Thoracic aorta (tissue), 2 donors: ENCODE measurements at regions not wholly inside any gene's neighbourhood (a gene's known extent, or its start where the extent isn't known, plus 50 kb on each side); places are given as distances from the start of the nearest gene placed in this dataset.

Source experiments
- ATAC-seq: fragments of 150-250 bp; one replicate; pipeline ENCODE4 v1.8.0; 2017; ENCODE audit warnings: low read depth; ENCODE audit not compliant: insufficient number of reproducible peaks, low FRiP score
- DNase-seq: peaks from one replicate; pipeline ENCODE4 v3.0.0-alpha.2; 2020; ENCODE audit warnings: low spot score
- H3K27ac ChIP-seq, 2 donors: fragments of 200-600 bp; sonication (generic); 1 replicate in 1 of 2; 2 replicates in 1 of 2; pipeline ENCODE4 v1.5.1; 2016; ENCODE audit warnings: mild to moderate bottlenecking in 2 of 2, moderate library complexity in 2 of 2
- H3K27me3 ChIP-seq: fragments of 200-600 bp; sonication (generic); replicated peaks from 2 replicates; pipeline ENCODE4 v1.6.0; 2016; ENCODE audit warnings: mild to moderate bottlenecking; ENCODE audit not compliant: insufficient read depth
- H3K36me3 ChIP-seq: fragments of 200-600 bp; sonication (generic); one replicate; pipeline ENCODE4 v1.5.1; 2016
- H3K4me1 ChIP-seq, 2 donors: fragments of 200-600 bp; sonication (generic); 1 replicate in 1 of 2; 2 replicates in 1 of 2; pipeline versions ENCODE4 v1.5.1 to v1.6.0; 2016; ENCODE audit warnings: low read depth in 2 of 2, mild to moderate bottlenecking in 1 of 2; ENCODE audit not compliant: control insufficient read depth in 1 of 2
- H3K4me3 ChIP-seq: fragments of 200-600 bp; sonication (generic); 2 replicates; pipeline ENCODE4 v1.5.1; 2016; ENCODE audit warnings: mild to moderate bottlenecking
- H3K9me3 ChIP-seq: fragments of 200-600 bp; sonication (generic); 2 replicates; pipeline ENCODE4 v1.5.1; 2016
- TF ChIP-seq, protein P1 (sequence below): fragments of 200-600 bp; sonication (generic); IDR thresholded peaks from one replicate; pipeline ENCODE4 v1.5.1; 2019; ENCODE audit warnings: antibody characterized with exemption

DNA sequence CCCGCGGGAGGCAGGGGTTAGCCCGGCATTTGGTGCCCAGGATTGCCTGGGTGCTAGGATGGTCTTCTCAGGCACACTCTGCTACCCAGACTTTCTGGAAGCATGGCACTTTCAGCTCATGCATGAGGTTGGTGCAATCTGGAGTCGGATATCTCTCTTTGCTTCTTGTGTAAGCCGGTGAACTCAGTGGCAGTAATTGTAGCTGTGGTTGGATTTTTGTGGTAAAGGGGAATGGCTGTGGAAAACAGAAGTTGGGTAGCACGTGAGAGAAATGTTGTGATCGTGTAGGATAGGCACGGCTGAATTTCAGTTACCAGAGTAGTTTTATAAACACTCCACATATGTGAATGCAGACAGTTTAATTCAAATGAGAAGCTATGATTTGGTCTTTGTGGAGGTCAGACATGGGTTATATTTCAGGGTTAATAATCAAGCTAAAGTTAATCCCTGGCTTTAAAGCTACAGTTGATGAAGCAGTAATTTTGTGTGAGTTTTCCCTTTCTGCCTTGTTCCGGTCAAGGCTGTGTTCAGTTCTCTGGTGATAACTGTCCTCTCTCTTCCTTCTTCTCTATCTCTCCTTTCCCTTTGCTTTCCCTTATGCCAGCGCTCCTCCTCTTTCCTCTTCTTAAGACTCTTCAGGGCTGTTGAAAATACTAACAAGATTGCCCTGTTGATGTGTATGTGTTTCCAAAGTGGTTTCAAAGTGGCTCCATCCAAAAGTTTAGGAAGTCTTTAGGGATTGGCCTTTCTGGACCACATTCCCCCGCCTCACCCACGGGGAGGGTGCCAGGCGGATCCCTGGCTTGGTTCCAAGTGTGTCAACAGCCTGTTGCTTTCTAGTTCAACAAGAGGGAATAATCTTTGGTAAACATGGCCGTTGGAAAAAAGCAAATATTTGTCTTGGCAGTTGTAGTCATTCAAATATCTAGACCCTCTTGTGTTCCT lies 404.6 kb upstream of the C2CD4B start:
- Histone ChIP-seq H3K4me1 (peaks cover 21 to 54% of the 10 kb centered on the region in 2 donors), H3K9me3 (no peaks in the 10 kb centered on the region), H3K27ac (peak overlapping the region in 1 of 2 donors; percentile 39), H3K36me3 (no peaks in the 10 kb centered on the region), H3K27me3 (no peaks in the 10 kb centered on the region), H3K4me3 (peak overlapping the region; percentile 0)
- TF ChIP-seq, protein P1, sequence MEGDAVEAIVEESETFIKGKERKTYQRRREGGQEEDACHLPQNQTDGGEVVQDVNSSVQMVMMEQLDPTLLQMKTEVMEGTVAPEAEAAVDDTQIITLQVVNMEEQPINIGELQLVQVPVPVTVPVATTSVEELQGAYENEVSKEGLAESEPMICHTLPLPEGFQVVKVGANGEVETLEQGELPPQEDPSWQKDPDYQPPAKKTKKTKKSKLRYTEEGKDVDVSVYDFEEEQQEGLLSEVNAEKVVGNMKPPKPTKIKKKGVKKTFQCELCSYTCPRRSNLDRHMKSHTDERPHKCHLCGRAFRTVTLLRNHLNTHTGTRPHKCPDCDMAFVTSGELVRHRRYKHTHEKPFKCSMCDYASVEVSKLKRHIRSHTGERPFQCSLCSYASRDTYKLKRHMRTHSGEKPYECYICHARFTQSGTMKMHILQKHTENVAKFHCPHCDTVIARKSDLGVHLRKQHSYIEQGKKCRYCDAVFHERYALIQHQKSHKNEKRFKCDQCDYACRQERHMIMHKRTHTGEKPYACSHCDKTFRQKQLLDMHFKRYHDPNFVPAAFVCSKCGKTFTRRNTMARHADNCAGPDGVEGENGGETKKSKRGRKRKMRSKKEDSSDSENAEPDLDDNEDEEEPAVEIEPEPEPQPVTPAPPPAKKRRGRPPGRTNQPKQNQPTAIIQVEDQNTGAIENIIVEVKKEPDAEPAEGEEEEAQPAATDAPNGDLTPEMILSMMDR: no peak
- peak; percentile 14 for ATAC-seq
- DNase-seq: no peak

DNA sequence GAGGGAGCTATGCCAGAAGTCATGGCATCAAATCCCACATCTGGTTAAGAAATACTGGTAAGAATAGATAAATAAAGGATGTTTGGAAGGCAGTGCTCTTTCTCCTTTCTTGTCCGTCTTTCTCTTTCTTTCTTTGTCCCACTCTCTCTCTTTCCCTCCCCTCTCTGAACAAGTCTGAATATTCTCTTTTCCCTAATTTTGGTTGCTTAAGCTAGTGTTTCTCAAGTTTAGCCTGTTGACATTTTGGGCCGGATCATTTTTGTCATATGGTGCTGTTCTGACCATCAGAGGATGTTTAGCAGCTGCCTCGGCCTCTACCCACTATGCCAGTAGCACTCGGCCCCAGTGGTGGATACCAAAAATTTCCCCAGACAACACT lies 405.3 kb upstream of the C2CD4B start:
- TF ChIP-seq, protein P1: no peak

GRCh38 chr15:62571072-62571471 lies 406.0 kb upstream of the C2CD4B start:
- ATAC-seq (no peak), DNase-seq (no peak)
- Histone ChIP-seq H3K9me3 (no peaks in the 10 kb centered on the region), H3K27ac (no peak overlapping the region), H3K27me3 (no peaks in the 10 kb centered on the region), H3K4me1 (peaks cover 23 to 55% of the 10 kb centered on the region in 2 donors), H3K36me3 (no peaks in the 10 kb centered on the region), H3K4me3 (no peak overlapping the region)
- TF ChIP-seq, protein P1: no peak

More for the DNA sequence above, 405.3 kb upstream of the C2CD4B start:
- peak overlapping the region in 1 of 2 donors; percentile 39 for H3K27ac ChIP-seq
- peaks cover 22 to 55% of the 10 kb centered on the region in 2 donors for H3K4me1 ChIP-seq
- no peaks in the 10 kb centered on the region for H3K36me3 ChIP-seq
- ATAC-seq (no peak), DNase-seq (no peak)
- no peaks in the 10 kb centered on the region for H3K27me3 ChIP-seq
- H3K4me3 ChIP-seq: no peak overlapping the region
- no peaks in the 10 kb centered on the region for H3K9me3 ChIP-seq

DNA sequence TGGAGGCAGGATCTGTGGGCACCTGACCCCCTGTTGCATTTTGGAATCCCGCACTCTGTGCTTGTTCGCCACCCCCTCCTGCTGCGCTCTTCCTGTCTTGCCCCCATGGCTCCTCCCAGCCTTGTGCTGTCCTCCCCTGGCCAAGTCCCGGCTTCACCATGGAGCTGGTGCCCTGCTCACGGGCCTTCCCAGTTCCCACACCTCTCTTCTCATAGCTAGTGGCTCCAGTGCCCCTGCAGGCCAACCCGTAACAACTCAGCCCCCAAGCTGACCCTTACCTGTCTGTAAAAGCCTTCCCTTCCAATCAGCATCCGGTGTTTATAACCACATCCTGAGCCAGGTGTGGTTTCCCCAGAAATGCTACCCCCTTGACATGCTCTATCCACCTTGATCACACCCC lies 407.7 kb upstream of the C2CD4B start:
- Histone ChIP-seq H3K36me3 (no peaks in the 10 kb centered on the region), H3K27me3 (no peaks in the 10 kb centered on the region), H3K27ac (no peak overlapping the region), H3K4me1 (peaks cover 14 to 45% of the 10 kb centered on the region in 2 donors), H3K4me3 (no peak overlapping the region), H3K9me3 (no peaks in the 10 kb centered on the region)
- DNase-seq (no peak), ATAC-seq (no peak)
- TF ChIP-seq, protein P1: no peak

- Histone ChIP-seq H3K36me3 (no peaks in the 10 kb centered on the region), H3K9me3 (no peaks in the 10 kb centered on the region), H3K27ac (no peak overlapping the region), H3K27me3 (no peaks in the 10 kb centered on the region), H3K4me3 (no peak overlapping the region), H3K4me1 (peaks cover 14 to 47% of the 10 kb centered on the region in 2 donors)
- DNase-seq: no peak
- ATAC-seq: no peak
- TF ChIP-seq, protein P1: no peak
Observed at GRCh38 chr15:62573876-62574275, 408.8 kb upstream of the C2CD4B start.
